ENCODE measurements at regions not wholly inside any gene's neighbourhood (a gene's known extent, or its start where the extent isn't known, plus 50 kb on each side); places are given as distances from the start of the nearest gene placed in this dataset.

- TF ChIP-seq, protein P1, sequence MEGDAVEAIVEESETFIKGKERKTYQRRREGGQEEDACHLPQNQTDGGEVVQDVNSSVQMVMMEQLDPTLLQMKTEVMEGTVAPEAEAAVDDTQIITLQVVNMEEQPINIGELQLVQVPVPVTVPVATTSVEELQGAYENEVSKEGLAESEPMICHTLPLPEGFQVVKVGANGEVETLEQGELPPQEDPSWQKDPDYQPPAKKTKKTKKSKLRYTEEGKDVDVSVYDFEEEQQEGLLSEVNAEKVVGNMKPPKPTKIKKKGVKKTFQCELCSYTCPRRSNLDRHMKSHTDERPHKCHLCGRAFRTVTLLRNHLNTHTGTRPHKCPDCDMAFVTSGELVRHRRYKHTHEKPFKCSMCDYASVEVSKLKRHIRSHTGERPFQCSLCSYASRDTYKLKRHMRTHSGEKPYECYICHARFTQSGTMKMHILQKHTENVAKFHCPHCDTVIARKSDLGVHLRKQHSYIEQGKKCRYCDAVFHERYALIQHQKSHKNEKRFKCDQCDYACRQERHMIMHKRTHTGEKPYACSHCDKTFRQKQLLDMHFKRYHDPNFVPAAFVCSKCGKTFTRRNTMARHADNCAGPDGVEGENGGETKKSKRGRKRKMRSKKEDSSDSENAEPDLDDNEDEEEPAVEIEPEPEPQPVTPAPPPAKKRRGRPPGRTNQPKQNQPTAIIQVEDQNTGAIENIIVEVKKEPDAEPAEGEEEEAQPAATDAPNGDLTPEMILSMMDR (IDR thresholded peaks at IDR 0.05) = no peak
- TF ChIP-seq REST (IDR thresholded peaks at IDR 0.05; ENCODE audit: insufficient read depth in 1 of 2, low read depth in 2 of 2, low read length in 1 of 2) (no peak), POLR2AphosphoS5 (IDR thresholded peaks at IDR 0.05; ENCODE audit: low read depth, low read length) (no peak), SIN3A (IDR thresholded peaks at IDR 0.05; ENCODE audit: borderline replicate concordance, insufficient read depth, low read depth, low read length) (no peak)
Measured at GRCh38 chr6:121776054-121776453, 340.6 kb downstream of the GJA1 start.

Data from Panc1 (cell line).